ENCODE measurements at regions not wholly inside any gene's neighbourhood (a gene's known extent, or its start where the extent isn't known, plus 50 kb on each side); places are given as distances from the start of the nearest gene placed in this dataset.

DNA sequence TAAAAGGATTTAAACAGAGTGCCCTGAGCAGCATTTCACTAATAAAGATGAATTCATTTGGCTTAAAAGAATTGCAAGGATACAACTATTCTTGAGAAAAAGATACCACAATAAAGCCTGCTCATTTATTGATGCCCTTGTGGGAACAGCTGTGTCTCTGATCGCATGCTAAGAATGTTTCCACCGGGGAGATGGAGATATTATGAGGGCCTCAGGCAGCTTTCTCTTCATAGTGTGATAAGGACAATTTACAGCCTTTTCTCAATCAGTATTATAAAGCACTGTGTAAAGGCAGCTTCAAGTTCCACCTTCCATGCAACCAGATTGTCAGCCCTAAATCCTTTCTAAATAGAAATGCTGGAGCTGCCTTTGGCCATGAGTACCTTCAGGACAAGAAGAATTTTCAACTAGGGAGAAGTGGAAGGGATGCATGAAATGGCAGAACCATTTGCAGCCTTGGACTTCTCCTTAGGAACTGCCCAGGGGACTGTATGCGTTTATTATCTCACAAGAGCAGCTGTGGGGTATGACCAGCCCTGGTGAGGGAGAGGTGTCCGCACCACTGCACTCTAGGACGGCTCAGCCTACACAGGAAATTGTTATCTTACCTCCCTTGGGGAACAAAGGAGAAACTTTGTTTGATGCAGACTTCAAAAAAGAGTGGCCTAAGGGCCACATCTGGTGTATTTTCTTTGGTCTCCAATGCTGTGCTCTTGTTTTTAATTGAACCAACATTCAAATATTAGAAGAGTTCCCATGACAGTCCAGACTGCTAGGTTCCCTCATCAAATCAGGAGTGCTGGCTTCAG, 116.9 kb upstream of the PCGF5 start:
- Mint-ChIP-seq H3K27me3 (ENCODE audit: low read depth) (no peaks in the 10 kb centered on the region), H3K4me3 (no peak overlapping the region), H3K36me3 (ENCODE audit: insufficient read depth) (no peaks in the 10 kb centered on the region), H3K9me3 (no peaks in the 10 kb centered on the region), H3K4me1 (ENCODE audit: low read depth) (peaks cover 7% of the 10 kb centered on the region)
- no peak for ATAC-seq
- no peak for DNase-seq

DNA sequence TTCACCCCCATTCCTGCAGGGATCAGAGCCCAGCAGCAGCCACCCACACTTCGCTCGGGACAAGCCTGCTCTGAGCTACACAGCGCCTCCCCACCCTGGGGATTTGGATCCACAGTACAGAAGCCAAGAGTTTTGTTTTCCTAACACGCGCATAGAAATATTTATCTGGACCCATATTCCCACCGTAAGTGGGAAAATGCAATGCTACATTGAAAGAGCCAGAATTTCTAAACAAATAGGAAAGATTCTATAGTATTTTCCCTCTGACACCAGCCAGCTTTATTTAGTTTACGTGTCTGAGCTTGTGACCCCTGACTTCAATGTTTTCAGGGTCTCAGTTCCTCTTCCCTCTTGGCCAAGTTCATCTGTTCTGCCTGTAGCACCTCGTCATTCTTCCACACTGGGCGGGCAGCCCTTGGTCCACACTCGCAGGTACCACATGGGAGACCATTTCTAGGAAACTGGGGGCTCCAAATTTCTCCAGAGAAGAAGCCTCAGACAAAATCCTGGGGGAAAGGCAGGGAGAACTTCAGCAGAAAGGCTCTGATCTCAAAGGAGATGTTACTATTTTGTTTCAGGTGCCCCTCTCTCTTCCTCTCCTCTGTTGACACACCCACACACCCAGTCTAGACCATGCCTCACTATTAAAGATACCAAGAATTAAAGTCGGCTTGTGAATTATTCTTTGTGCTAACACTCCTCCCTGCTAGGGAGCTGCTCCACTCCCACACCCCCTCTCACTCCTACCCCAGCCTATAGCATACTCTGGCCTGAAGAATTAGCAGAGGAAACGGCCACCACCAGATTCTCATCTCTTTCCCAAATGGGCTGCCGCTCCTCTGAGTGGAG, 116.0 kb upstream of the PCGF5 start:
- no peaks in the 10 kb centered on the region for H3K36me3 Mint-ChIP-seq (ENCODE audit: insufficient read depth)
- peaks cover 7% of the 10 kb centered on the region for H3K4me1 Mint-ChIP-seq (ENCODE audit: low read depth)
- H3K4me3 Mint-ChIP-seq: no peak overlapping the region
- ATAC-seq: no peak
- no peaks in the 10 kb centered on the region for H3K9me3 Mint-ChIP-seq
- DNase-seq: no peak
- no peaks in the 10 kb centered on the region for H3K27me3 Mint-ChIP-seq (ENCODE audit: low read depth)

DNA sequence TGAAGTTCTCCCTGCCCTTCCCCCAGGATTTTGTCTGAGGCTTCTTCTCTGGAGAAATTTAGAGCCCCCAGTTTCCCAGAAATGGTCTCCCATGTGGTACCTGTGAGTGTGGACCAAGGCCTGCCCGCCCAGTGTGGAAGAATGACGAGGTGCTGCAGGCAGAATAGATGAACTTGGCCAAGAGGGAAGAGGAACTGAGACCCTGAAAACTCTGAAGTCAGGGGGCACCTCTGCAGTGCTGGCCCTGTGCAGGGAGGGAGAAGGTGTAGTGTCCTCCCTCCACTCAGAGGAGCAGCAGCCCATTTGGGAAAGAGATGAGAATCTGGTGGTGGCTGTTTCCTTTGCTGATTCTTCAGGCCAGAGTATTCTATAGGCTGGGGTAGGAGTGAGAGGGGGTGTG, 115.2 kb upstream of the PCGF5 start:
- Mint-ChIP-seq H3K27me3 (ENCODE audit: low read depth) (no peaks in the 10 kb centered on the region), H3K36me3 (ENCODE audit: insufficient read depth) (no peaks in the 10 kb centered on the region), H3K4me1 (ENCODE audit: low read depth) (peaks cover 7% of the 10 kb centered on the region), H3K9me3 (no peaks in the 10 kb centered on the region), H3K4me3 (no peak overlapping the region)
- ATAC-seq: no peak
- no peak for DNase-seq

DNA sequence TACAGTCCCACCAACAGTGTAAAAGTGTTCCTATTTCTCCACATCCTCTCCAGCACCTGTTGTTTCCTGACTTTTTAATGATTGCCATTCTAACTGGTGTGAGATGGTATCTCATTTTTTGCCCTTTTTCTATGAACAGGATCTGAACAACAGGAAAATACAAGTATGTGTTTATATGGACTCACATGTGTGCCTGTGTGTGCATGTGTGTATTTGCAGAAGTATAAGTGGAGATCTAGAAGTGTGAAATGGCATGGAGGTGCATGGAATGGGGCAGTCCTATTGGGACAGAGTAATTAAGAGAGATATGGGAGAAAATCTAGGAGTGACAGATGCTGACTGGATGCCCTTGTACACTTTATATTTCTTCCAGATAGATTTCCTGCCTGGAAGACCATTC, 111.6 kb upstream of the PCGF5 start:
- H3K9me3 Mint-ChIP-seq: no peaks in the 10 kb centered on the region
- ATAC-seq (no peak), DNase-seq (no peak)
- H3K27me3 Mint-ChIP-seq (ENCODE audit: low read depth): no peaks in the 10 kb centered on the region
- peaks cover 6% of the 10 kb centered on the region for H3K4me1 Mint-ChIP-seq (ENCODE audit: low read depth)
- no peak overlapping the region for H3K4me3 Mint-ChIP-seq
- no peaks in the 10 kb centered on the region for H3K36me3 Mint-ChIP-seq (ENCODE audit: insufficient read depth)

DNA sequence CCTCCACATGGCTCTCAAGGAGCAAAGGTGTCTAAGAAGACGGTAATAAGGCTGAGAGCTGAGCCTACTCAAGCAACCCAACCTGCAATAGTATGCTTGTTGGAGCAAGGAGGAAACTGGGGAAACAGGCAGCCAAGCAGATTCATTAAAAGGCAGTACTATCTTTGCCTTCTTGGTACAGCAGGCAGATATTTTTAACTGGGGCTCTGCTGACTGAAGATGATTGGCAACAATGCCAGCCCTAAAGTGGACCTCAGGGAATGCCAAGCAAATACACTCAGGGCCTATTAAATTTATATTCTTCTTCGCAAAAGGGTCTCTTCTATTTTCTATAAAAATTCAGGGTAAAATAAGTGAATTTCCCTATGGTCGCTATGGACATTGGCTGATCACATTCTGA, 109.4 kb upstream of the PCGF5 start:
- H3K4me1 Mint-ChIP-seq (ENCODE audit: low read depth): no peaks in the 10 kb centered on the region
- H3K9me3 Mint-ChIP-seq: no peaks in the 10 kb centered on the region
- no peak overlapping the region for H3K4me3 Mint-ChIP-seq
- H3K36me3 Mint-ChIP-seq (ENCODE audit: insufficient read depth): no peaks in the 10 kb centered on the region
- no peaks in the 10 kb centered on the region for H3K27me3 Mint-ChIP-seq (ENCODE audit: low read depth)
- DNase-seq: no peak
- no peak for ATAC-seq

DNA sequence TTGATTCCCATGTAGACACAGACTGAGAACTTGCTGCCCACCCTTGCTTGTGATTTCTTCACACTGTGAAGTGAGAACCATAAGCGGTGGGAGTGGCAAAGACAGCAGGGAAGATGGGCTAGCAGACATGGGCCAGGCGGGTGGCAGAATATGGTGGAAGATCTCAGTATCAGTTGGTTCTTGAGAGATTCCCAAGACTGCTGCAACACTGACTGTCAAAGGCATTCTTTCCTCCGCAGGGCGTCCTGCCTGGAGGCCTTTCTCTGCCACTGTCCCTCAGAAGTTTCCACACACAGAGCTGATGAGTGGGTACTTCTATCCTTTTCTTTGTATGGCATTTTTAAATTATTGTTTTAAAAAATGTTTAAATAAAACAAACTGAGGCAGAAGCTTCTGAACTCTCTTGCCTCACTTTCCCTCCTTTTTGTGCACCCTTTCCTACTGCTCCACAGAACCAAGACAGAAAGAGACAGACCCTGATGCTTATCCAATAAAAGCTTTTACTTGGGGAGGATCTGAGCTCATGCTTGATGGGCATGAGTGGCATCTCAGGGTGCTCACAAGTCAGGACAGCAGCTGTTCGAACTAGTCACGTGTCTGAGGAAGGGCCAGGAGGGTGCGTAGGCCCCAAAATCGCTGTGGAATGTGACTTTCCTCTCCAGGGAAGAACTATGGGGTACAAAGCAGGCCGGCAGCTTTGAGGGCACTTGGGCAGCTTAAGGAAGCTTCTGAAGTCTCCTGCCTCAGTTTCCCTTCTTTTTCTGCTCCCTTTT, 104.7 kb upstream of the PCGF5 start:
- ATAC-seq (no peak), DNase-seq (no peak)
- Mint-ChIP-seq H3K4me3 (no peak overlapping the region), H3K4me1 (ENCODE audit: low read depth) (no peaks in the 10 kb centered on the region), H3K36me3 (ENCODE audit: insufficient read depth) (no peaks in the 10 kb centered on the region), H3K9me3 (no peaks in the 10 kb centered on the region), H3K27me3 (ENCODE audit: low read depth) (no peaks in the 10 kb centered on the region)

DNA sequence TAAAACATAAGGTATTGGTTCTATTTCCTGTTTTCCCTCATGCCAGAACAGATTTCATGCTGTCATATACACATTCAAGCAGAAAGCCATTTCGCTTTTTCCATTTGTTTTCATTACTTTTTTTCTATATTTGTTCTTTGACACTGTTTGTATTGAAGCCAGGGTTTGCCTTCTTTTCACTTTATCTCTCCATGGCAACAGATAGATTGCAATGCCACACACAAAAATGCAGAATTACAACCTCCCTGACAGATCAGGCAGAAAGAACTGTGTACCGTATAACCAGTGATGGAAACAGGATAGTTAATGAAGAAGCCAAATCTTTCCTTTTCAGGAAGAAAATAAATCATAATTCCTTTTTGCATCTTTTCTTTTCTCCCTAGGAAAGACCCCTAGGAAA, 103.0 kb upstream of the PCGF5 start:
- no peak overlapping the region for H3K4me3 Mint-ChIP-seq
- H3K9me3 Mint-ChIP-seq: no peaks in the 10 kb centered on the region
- peaks cover under 1% of the 10 kb centered on the region for H3K27me3 Mint-ChIP-seq (ENCODE audit: low read depth)
- no peaks in the 10 kb centered on the region for H3K36me3 Mint-ChIP-seq (ENCODE audit: insufficient read depth)
- no peak for DNase-seq
- no peaks in the 10 kb centered on the region for H3K4me1 Mint-ChIP-seq (ENCODE audit: low read depth)
- no peak for ATAC-seq

DNA sequence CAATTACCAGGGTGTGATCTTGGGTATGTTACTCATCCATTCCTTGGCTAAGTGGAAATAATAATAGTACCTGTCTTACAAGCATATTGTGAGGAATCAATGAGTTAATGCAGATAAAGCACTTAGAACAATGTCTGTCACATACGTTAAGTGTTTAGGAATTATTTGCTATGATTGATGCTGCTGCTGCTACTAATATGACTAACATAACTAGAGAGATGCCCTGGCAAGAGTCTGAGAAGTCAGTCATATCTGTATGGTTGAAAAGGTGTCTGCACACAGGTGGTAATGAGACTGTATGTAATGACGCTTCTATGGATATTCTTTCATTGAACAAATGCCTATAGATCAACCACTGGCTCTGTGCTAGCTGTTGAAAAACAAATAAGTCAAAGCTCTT, 100.1 kb upstream of the PCGF5 start:
- H3K4me1 Mint-ChIP-seq (ENCODE audit: low read depth): no peaks in the 10 kb centered on the region
- no peak overlapping the region for H3K4me3 Mint-ChIP-seq
- DNase-seq (no peak), ATAC-seq (peak; percentile 25 to 46)
- no peaks in the 10 kb centered on the region for H3K9me3 Mint-ChIP-seq
- H3K36me3 Mint-ChIP-seq (ENCODE audit: insufficient read depth): no peaks in the 10 kb centered on the region
- H3K27me3 Mint-ChIP-seq (ENCODE audit: low read depth): peaks cover 4% of the 10 kb centered on the region

DNA sequence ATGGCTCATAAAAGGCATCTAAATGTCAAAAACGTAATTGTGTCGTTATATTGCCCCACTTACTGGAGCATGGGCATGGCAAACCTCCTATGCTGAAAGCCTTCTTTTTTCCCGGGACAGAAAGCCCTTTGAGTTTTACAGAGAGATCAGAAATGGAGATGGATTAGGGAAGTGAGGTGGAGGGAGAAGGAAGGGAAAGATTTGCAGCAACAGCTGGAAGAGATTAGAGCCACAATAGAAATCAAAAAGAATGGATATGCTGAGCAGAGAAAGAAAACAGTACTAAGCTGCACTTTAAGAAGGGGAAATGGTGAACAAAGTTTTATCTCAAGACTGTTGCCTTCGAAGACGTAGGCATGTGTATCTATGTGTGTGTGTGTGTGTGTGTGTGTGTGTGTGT, 97.2 kb upstream of the PCGF5 start:
- peaks cover 4% of the 10 kb centered on the region for H3K27me3 Mint-ChIP-seq (ENCODE audit: low read depth)
- DNase-seq (no peak), ATAC-seq (no peak)
- H3K36me3 Mint-ChIP-seq (ENCODE audit: insufficient read depth): no peaks in the 10 kb centered on the region
- no peak overlapping the region for H3K4me3 Mint-ChIP-seq
- no peaks in the 10 kb centered on the region for H3K9me3 Mint-ChIP-seq
- H3K4me1 Mint-ChIP-seq (ENCODE audit: low read depth): peaks cover 5% of the 10 kb centered on the region

DNA sequence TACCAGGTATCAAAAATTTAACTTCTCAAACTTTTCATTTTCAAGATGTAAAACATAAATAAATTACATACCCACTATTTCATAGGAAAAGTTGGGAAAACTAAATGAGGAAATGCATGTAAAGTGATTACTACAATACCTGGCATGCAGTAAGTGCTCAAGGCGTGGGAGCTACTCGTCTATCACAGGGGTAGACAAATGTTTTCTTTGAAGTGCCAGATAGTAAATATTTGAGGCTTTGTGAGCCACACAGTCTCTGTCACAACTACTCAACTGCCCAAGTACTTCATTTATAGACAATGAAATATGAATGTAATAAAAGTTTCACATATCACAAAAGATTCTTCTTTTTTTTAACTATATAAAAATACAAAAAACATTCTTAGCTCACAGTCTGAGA, 96.4 kb upstream of the PCGF5 start:
- Mint-ChIP-seq H3K9me3 (no peaks in the 10 kb centered on the region), H3K4me3 (no peak overlapping the region)
- no peak for ATAC-seq

DNA sequence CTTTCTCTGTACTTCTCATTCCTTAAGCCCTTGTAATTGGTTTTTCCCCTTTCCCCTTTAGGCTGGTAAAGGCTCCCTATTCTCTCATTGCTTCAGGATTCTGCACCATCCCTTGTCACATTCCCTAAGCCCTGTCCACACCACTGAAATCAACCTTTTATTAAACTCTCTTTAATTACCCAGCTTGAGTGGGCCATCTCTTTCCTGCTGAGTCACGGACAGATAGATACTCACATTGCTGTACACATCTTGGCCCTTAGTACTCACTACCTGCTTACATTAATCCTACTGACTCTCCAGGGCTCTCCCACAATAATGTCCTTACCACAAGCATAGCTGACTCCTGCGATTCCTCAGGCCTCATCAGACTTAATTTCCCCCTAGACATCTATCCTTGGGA, 94.0 kb upstream of the PCGF5 start:
- Mint-ChIP-seq H3K4me3 (no peak overlapping the region), H3K27me3 (ENCODE audit: low read depth) (peaks cover 4% of the 10 kb centered on the region), H3K36me3 (ENCODE audit: insufficient read depth) (no peaks in the 10 kb centered on the region), H3K9me3 (no peaks in the 10 kb centered on the region), H3K4me1 (ENCODE audit: low read depth) (peaks cover 5% of the 10 kb centered on the region)
- ATAC-seq (no peak), DNase-seq (no peak)

More for the DNA sequence above, 96.4 kb upstream of the PCGF5 start:
- Mint-ChIP-seq H3K4me1 (ENCODE audit: low read depth) (peaks cover 5% of the 10 kb centered on the region), H3K36me3 (ENCODE audit: insufficient read depth) (no peaks in the 10 kb centered on the region), H3K27me3 (ENCODE audit: low read depth) (peaks cover 4% of the 10 kb centered on the region)
- DNase-seq: no peak

DNA sequence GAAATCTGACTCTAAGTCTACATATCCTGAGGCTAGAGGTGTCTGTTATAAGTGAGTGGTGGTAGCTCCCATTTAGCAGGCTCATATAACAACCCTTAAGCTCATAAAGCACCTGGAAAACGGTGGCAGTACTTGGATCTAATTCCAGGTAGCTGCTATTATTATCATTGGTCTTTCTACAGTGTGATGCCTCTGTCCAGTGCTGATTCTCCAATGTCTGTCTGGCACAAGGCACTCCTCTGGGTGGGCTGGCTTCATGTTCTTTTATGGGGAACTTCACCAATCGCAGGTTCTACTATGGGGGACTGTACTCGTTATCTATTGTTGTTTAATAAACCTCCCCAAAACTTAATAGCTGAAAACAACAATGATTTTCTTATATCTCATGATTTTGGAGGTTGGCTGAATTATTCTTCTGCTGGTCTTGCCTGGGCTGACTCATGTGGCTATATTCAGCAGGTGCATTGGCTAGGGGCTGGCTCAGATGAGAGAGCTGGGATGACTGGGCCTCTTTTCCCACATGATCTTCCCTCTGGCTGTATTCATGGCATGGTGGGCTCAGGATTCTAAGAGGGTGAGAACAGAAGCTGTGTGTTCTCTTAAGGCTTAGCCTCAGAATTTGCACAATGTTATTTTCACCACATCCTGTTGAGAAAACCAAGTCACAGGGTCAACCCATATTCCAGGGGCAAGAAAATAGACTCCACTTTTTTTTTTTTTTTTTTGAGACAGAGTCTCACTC, 93.0 kb upstream of the PCGF5 start:
- Mint-ChIP-seq H3K9me3 (no peaks in the 10 kb centered on the region), H3K4me1 (ENCODE audit: low read depth) (peaks cover 5% of the 10 kb centered on the region), H3K4me3 (no peak overlapping the region), H3K36me3 (ENCODE audit: insufficient read depth) (no peaks in the 10 kb centered on the region), H3K27me3 (ENCODE audit: low read depth) (peaks cover 3% of the 10 kb centered on the region)
- ATAC-seq: no peak
- DNase-seq: no peak

DNA sequence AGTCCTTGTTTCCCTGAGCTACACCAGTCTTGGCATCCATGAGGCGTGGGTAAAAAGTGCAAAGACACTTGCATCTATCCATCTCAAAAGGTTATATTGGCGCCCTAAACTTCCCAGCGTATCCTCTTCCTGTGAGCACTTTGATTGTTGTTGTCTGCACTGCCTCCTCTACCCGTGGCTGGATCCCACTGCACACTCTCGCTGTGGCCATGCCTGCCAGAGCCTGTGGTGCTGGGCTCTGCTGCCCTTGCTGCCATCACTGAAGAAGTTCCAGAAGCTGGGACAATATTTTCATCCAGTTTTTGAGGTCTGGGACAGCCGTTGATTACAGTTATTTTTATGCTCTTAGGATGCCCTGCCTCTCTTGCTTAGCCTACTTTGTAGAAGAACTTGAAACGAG, 85.3 kb upstream of the PCGF5 start:
- H3K4me3 Mint-ChIP-seq: no peak overlapping the region
- no peak for DNase-seq
- H3K4me1 Mint-ChIP-seq (ENCODE audit: low read depth): no peaks in the 10 kb centered on the region
- H3K9me3 Mint-ChIP-seq: no peaks in the 10 kb centered on the region
- peaks cover 6% of the 10 kb centered on the region for H3K27me3 Mint-ChIP-seq (ENCODE audit: low read depth)
- no peaks in the 10 kb centered on the region for H3K36me3 Mint-ChIP-seq (ENCODE audit: insufficient read depth)
- no peak for ATAC-seq

Measured in activated T-cell treated with anti-CD3 and anti-CD28 coated beads, Interleukin-2, amount 50 U/mL, for 4 hours (primary cell).